HepG2 (cell line): ENCODE measurements at regions not wholly inside any gene's neighbourhood (a gene's known extent, or its start where the extent isn't known, plus 50 kb on each side); places are given as distances from the start of the nearest gene placed in this dataset.

ENCODE experiments used
- ATAC-seq: fragments of 200-7000 bp; cut with Tn5 transposase; 3 replicates; pipeline ENCODE4 v1.9.1; 2020; ENCODE audit warnings: mild to moderate bottlenecking, moderate library complexity
- BruUV-seq: library from RNA; stranded (reverse); fragments of 400-500 nt; replicated peaks from 2 replicates; lab custom pipeline; 2021; lab: Mats Ljungman, UMichigan
- CTCF ChIA-PET: fragments of 300-600 bp; formaldehyde crosslinking; extraction: SDS; loops from one replicate; lab custom pipeline; 2021; ENCODE audit warnings: low total read pairs, inconsistent platforms, low intra/inter-chr PET ratio; lab: Yijun Ruan, JAX
- POLR2A ChIA-PET: fragments of 350-600 bp; sonication (Branson Sonifier 250); formaldehyde crosslinking; loops from one replicate; lab custom pipeline; 2020; ENCODE audit warnings: antibody characterized with exemption, inconsistent platforms; lab: Yijun Ruan, JAX
- DNase-seq: peaks from one replicate; pipeline ENCODE4 v3.0.0-alpha.2; 2015; ENCODE audit warnings: low spot score
- FAIRE-seq: peaks from 3 replicates; lab custom pipeline; 2011; peaks lifted over from hg19 to GRCh38; lab: Jason Lieb, UNC
- H2AFZ ChIP-seq: one replicate; pipeline ENCODE4 v1.6.1; 2011; ENCODE audit warnings: low read length, inconsistent platforms
- H3K27ac ChIP-seq: fragments of 300-600 bp; 3 replicates; pipeline ENCODE4 v1.8.0; 2011; ENCODE audit warnings: mixed run types, mild to moderate bottlenecking, mixed read lengths, low read length, inconsistent platforms; ENCODE audit not compliant: insufficient read depth; ENCODE audit errors: extremely low read length
- H3K27me3 ChIP-seq, 2 experiments: fragments of 200-600 bp in 1 of 2; 2 replicates in 1 of 2; 3 replicates in 1 of 2; pipeline versions ENCODE4 v1.6.0 to v1.8.0; 2011; ENCODE audit warnings: low read length in 2 of 2, mild to moderate bottlenecking in 2 of 2, moderate library complexity in 2 of 2, inconsistent platforms in 1 of 2; ENCODE audit not compliant: insufficient read depth in 2 of 2, control insufficient read depth in 1 of 2
- H3K36me3 ChIP-seq, 2 experiments: fragments of 200-600 bp in 1 of 2; replicated peaks in 1 of 2; 2 replicates in 1 of 2; 3 replicates in 1 of 2; pipeline versions ENCODE4 v1.5.1 to v1.8.0; 2011; ENCODE audit warnings: low read length in 2 of 2, inconsistent platforms in 1 of 2; ENCODE audit not compliant: insufficient read depth in 2 of 2, control insufficient read depth in 1 of 2
- H3K4me1 ChIP-seq: 2 replicates; pipeline ENCODE4 v1.5.1; 2012; ENCODE audit warnings: low read length, inconsistent platforms; ENCODE audit not compliant: insufficient read depth
- H3K4me2 ChIP-seq: 2 replicates; pipeline ENCODE4 v1.6.0; 2011; ENCODE audit warnings: low read depth, low read length, inconsistent platforms
- H3K4me3 ChIP-seq, 3 experiments: fragments of 200-600 bp in 1 of 3; sonication (generic), shearing (Covaris generic) in 1 of 3; replicated peaks in 1 of 3; 2 replicates each; pipeline ENCODE4 v1.5.1; 2011 to 2016; ENCODE audit warnings: low read length in 3 of 3, inconsistent platforms in 2 of 3, low read depth in 2 of 3, mild to moderate bottlenecking in 2 of 3, control low read depth in 1 of 3, mixed read lengths in 1 of 3; ENCODE audit not compliant: insufficient read depth in 1 of 3
- H3K79me2 ChIP-seq: one replicate; pipeline ENCODE4 v1.6.1; 2011; ENCODE audit warnings: low read length, inconsistent platforms; ENCODE audit not compliant: insufficient read depth
- H3K9ac ChIP-seq: 2 replicates; pipeline ENCODE4 v1.6.0; 2011; ENCODE audit warnings: mild to moderate bottlenecking, low read depth, low read length, inconsistent platforms; ENCODE audit not compliant: insufficient read depth
- H3K9me3 ChIP-seq: 2 replicates; pipeline ENCODE4 v1.5.1; 2012; ENCODE audit warnings: mild to moderate bottlenecking, low read length
- H4K20me1 ChIP-seq: 2 replicates; pipeline ENCODE4 v1.6.0; 2011; ENCODE audit warnings: inconsistent platforms, mild to moderate bottlenecking, low read length, moderate library complexity; ENCODE audit not compliant: insufficient read depth
- ATF7-NPFF ChIP-seq: sonication (generic); formaldehyde crosslinking; IDR thresholded peaks from 2 replicates; pipeline ENCODE4 v1.8.1; 2023; ENCODE audit warnings: mild to moderate bottlenecking, low read depth, missing genetic modification reagents, moderate library complexity
- FOXA1 ChIP-seq, 2 experiments: fragments of 450-650 bp in 1 of 2; sonication (generic) in 1 of 2; formaldehyde crosslinking in 1 of 2; IDR thresholded peaks; 2 replicates each; pipeline versions ENCODE4 v1.4.0 to v1.6.1; 2016 to 2020; ENCODE audit warnings: missing genetic modification reagents in 1 of 2
- NFE2L2 ChIP-seq: fragments of 150-350 bp; IDR thresholded peaks from 2 replicates; pipeline ENCODE4 v1.6.1; 2014; ENCODE audit warnings: low read length
- NKX3-1 ChIP-seq: sonication (generic); formaldehyde crosslinking; IDR thresholded peaks from 2 replicates; pipeline ENCODE4 v1.5.0; 2020; ENCODE audit warnings: missing genetic modification reagents
- SNRNP70 ChIP-seq: fragments of 200-400 bp; formaldehyde crosslinking; IDR thresholded peaks from 2 replicates; pipeline ENCODE4 v1.6.1; 2017; ENCODE audit warnings: mild to moderate bottlenecking, low read depth, low read length, moderate library complexity
- ZC3H4 ChIP-seq: sonication (generic); formaldehyde crosslinking; IDR thresholded peaks from 2 replicates; pipeline ENCODE4 v1.4.0; 2020; ENCODE audit warnings: missing genetic modification reagents, borderline replicate concordance
- ZEB1 ChIP-seq: IDR thresholded peaks from 2 replicates; pipeline ENCODE4 v1.6.1; 2012; ENCODE audit warnings: mild to moderate bottlenecking, low read depth, inconsistent platforms; ENCODE audit not compliant: insufficient replicate concordance
- ZKSCAN8 ChIP-seq: IDR thresholded peaks from 2 replicates; pipeline ENCODE4 v1.6.1; 2016; ENCODE audit warnings: borderline replicate concordance, missing genetic modification reagents, missing compliant biosample characterization
- ZNF253 ChIP-seq: sonication (generic); formaldehyde crosslinking; IDR thresholded peaks from 2 replicates; pipeline ENCODE4 v1.8.0; 2022; ENCODE audit warnings: mild to moderate bottlenecking, missing genetic modification reagents, borderline replicate concordance
- ZNF329 ChIP-seq: sonication (generic); formaldehyde crosslinking; IDR thresholded peaks from 2 replicates; pipeline ENCODE4 v1.9.0; 2021; ENCODE audit warnings: low read depth, mild to moderate bottlenecking, missing genetic modification reagents
- ZNF34 ChIP-seq: sonication (generic); formaldehyde crosslinking; IDR thresholded peaks from 2 replicates; pipeline ENCODE4 v1.4.0; 2020; ENCODE audit warnings: mild to moderate bottlenecking, missing genetic modification reagents, borderline replicate concordance
- ZNF430 ChIP-seq: sonication (generic); formaldehyde crosslinking; IDR thresholded peaks from 2 replicates; pipeline ENCODE4 v1.9.0; 2021; ENCODE audit warnings: mild to moderate bottlenecking, missing genetic modification reagents
- ZNF749 ChIP-seq: sonication (generic); formaldehyde crosslinking; IDR thresholded peaks from 2 replicates; pipeline ENCODE4 v1.8.0; 2022; ENCODE audit warnings: mild to moderate bottlenecking, missing genetic modification reagents, moderate library complexity, borderline replicate concordance
- ZZZ3 ChIP-seq: sonication (generic); formaldehyde crosslinking; IDR thresholded peaks from 2 replicates; pipeline ENCODE4 v1.4.0; 2020; ENCODE audit warnings: missing genetic modification reagents, mild to moderate bottlenecking, borderline replicate concordance
- WGBS: methylation state at CpG from one replicate; pipeline ENCODE4 v1.1.6; 2017; ENCODE audit warnings: low lambda C conversion rate; 5-methylcytosine and 5-hydroxymethylcytosine counted together
- in situ Hi-C: cut with HindIII; loops from 2 replicates; pipeline ENCODE4 v1.10.0; 2017; ENCODE audit warnings: low pct_unique_long_range_greater_than_20kb; ENCODE audit not compliant: extremely low pct_ligation_motif_present
- intact Hi-C: fragments of 100-400 bp; cut with micrococcal nuclease; formaldehyde crosslinking; loops from one replicate; pipeline ENCODE4 v1.10.0; 2022; ENCODE audit not compliant: unreplicated experiment
- TF ChIP-seq, protein P1 (sequence below): sonication (generic); formaldehyde crosslinking; IDR thresholded peaks from 2 replicates; pipeline ENCODE4 v1.4.0; 2020; ENCODE audit warnings: missing genetic modification reagents

DNA sequence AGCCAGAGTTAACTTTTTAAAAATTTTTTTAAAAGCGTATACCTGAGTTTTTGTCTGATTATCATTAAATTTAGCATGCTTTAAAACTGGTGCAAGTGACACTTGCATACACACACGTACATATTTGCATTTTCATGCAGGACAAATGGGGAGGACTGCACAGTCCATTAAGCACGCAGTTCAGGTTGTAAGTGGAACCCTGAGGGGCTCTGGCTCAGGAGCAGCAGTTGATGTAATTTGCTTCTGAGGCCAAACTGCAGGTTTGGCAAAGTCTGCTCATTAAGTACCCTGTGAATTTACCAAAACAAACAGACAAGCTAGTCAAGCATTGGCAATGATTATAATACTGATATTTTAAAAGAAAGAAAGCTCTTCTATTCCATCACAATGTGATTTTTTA, 215.8 kb upstream of the PFKP start (continued):
- TF ChIP-seq, protein P1, sequence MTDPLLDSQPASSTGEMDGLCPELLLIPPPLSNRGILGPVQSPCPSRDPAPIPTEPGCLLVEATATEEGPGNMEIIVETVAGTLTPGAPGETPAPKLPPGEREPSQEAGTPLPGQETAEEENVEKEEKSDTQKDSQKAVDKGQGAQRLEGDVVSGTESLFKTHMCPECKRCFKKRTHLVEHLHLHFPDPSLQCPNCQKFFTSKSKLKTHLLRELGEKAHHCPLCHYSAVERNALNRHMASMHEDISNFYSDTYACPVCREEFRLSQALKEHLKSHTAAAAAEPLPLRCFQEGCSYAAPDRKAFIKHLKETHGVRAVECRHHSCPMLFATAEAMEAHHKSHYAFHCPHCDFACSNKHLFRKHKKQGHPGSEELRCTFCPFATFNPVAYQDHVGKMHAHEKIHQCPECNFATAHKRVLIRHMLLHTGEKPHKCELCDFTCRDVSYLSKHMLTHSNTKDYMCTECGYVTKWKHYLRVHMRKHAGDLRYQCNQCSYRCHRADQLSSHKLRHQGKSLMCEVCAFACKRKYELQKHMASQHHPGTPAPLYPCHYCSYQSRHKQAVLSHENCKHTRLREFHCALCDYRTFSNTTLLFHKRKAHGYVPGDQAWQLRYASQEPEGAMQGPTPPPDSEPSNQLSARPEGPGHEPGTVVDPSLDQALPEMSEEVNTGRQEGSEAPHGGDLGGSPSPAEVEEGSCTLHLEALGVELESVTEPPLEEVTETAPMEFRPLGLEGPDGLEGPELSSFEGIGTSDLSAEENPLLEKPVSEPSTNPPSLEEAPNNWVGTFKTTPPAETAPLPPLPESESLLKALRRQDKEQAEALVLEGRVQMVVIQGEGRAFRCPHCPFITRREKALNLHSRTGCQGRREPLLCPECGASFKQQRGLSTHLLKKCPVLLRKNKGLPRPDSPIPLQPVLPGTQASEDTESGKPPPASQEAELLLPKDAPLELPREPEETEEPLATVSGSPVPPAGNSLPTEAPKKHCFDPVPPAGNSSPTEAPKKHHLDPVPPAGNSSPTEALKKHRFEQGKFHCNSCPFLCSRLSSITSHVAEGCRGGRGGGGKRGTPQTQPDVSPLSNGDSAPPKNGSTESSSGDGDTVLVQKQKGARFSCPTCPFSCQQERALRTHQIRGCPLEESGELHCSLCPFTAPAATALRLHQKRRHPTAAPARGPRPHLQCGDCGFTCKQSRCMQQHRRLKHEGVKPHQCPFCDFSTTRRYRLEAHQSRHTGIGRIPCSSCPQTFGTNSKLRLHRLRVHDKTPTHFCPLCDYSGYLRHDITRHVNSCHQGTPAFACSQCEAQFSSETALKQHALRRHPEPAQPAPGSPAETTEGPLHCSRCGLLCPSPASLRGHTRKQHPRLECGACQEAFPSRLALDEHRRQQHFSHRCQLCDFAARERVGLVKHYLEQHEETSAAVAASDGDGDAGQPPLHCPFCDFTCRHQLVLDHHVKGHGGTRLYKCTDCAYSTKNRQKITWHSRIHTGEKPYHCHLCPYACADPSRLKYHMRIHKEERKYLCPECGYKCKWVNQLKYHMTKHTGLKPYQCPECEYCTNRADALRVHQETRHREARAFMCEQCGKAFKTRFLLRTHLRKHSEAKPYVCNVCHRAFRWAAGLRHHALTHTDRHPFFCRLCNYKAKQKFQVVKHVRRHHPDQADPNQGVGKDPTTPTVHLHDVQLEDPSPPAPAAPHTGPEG = no peak
- TF ChIP-seq ZNF430 (CRISPR knock-in tag) (no peak), NKX3-1 (no peak), ZC3H4 (CRISPR knock-in tag) (no peak), ZZZ3 (CRISPR knock-in tag) (no peak), SNRNP70 (no peak)

DNA sequence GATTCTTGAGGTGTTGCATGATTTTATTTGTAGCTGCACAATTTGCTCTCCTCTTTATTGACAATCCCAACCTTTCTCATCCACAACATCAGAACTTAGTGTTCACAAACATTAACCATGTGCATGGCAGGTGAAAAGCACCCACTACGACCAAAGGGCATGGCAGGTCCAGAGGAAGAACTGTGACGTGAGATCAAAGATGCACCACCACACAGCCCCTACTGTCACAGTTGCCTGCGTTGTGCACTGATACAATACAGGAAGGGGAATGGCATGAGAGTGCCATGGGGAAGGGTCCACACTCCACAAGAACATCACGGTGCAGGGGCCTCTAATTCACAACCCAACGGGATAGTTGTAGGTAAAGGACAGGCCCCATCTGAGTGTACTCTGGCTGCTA, 217.1 kb upstream of the PFKP start:
- ChIA-PET CTCF (no interaction called here), POLR2A (no interaction called here)

More for the DNA sequence above, 217.1 kb upstream of the PFKP start:
- no peaks in the 10 kb centered on the region; a peak in 1 of 5 replicates for H3K27me3 ChIP-seq
- in situ Hi-C loops = no loop called here
- no peaks in the 10 kb centered on the region for H3K9me3 ChIP-seq
- no peaks in the 10 kb centered on the region for H4K20me1 ChIP-seq
- WGBS = 5% methylated on average over 5 of the region's 5 CpGs
- intact Hi-C loops = no loop called here
- ATAC-seq (no peak), FAIRE-seq (no peak), DNase-seq (no peak)
- H2AFZ ChIP-seq = no peak overlapping the region
- H3K36me3 ChIP-seq = no peaks in the 10 kb centered on the region
- H3K4me1 ChIP-seq = no peaks in the 10 kb centered on the region
- no peak for TF ChIP-seq ZNF34 (CRISPR knock-in tag)
- no peak for TF ChIP-seq ZNF749 (CRISPR knock-in tag)
- no peak for TF ChIP-seq ZKSCAN8 (CRISPR knock-in tag)
- TF ChIP-seq ZNF329 (CRISPR knock-in tag) = no peak
- no peak for TF ChIP-seq ATF7-NPFF
- TF ChIP-seq ZEB1 = no peak
- TF ChIP-seq FOXA1 (IDR thresholded peaks at IDR 0.05) = no peak
- TF ChIP-seq FOXA1 (CRISPR knock-in tag; IDR thresholded peaks at IDR 0.05) = no peak
- TF ChIP-seq NFE2L2 = no peak
- no peak for TF ChIP-seq ZNF253 (CRISPR knock-in tag)
- no peaks in the 10 kb centered on the region for H3K79me2 ChIP-seq
- no peak overlapping the region for H3K9ac ChIP-seq
- no peak overlapping the region for H3K4me3 ChIP-seq
- BruUV-seq = no TSS peak
- no peak overlapping the region for H3K4me2 ChIP-seq
- no peak overlapping the region for H3K27ac ChIP-seq
